Colonic mucosa (tissue), 4 donors: ENCODE measurements at regions not wholly inside any gene's neighbourhood (a gene's known extent, or its start where the extent isn't known, plus 50 kb on each side); places are given as distances from the start of the nearest gene placed in this dataset.

Source experiments
- DNase-seq: peaks from one replicate; pipeline ENCODE4 v3.0.0-alpha.2; 2020
- H3K27ac ChIP-seq: fragments of 200-600 bp; one replicate; pipeline ENCODE4 v1.8.0; 2021
- H3K27me3 ChIP-seq: fragments of 200-600 bp; one replicate; pipeline ENCODE4 v1.8.0; 2021
- H3K36me3 ChIP-seq: fragments of 200-600 bp; one replicate; pipeline ENCODE4 v1.8.0; 2021
- H3K4me1 ChIP-seq: fragments of 200-600 bp; one replicate; pipeline ENCODE4 v1.8.0; 2021; ENCODE audit warnings: mild to moderate bottlenecking
- H3K4me3 ChIP-seq: fragments of 200-600 bp; one replicate; pipeline ENCODE4 v1.8.0; 2021
- H3K9ac ChIP-seq, 2 donors: one replicate each; pipeline ENCODE4 v1.7.0; 2013; ENCODE audit warnings: control low read depth in 2 of 2, low read depth in 2 of 2, low read length in 2 of 2
- H3K9me3 ChIP-seq: fragments of 200-600 bp; one replicate; pipeline ENCODE4 v1.8.0; 2021
- intact Hi-C: fragments of 100-400 bp; cut with DNase I; formaldehyde crosslinking; loops from one replicate; pipeline ENCODE4 v1.14.1; 2022
- TF ChIP-seq, protein P1 (sequence below): fragments of 200-600 bp; IDR thresholded peaks from one replicate; pipeline ENCODE4 v1.8.0; 2022; ENCODE audit warnings: antibody characterized with exemption, mild to moderate bottlenecking
- donor health status: healthy.
- donor health status: DM: no; HTN: no; CAD: no.
- donor health status: DM: no; HTN: no; CAD: no.

DNA sequence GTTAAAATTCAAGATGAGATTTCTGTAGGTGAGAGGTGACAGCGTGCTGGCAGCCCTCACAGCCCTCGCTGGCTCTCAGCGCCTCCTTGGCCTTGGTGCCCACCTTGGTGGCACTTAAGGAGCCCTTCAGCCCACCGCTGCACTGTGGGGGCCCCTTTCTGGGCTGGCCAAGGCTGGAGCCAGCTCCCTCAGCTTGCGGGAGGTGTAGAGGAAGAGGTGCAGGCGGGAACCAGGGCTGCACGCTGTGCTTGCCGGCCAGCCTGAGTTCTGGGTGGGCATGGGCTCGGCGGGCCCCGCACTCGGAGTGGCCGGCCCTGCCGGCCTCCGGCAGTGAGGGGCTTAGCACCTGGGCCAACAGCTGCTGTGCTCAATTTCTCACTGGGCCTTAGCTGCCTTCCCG, 320.0 kb upstream of the VWC2 start:
- intact Hi-C loops = no loop called here
- TF ChIP-seq, protein P1, sequence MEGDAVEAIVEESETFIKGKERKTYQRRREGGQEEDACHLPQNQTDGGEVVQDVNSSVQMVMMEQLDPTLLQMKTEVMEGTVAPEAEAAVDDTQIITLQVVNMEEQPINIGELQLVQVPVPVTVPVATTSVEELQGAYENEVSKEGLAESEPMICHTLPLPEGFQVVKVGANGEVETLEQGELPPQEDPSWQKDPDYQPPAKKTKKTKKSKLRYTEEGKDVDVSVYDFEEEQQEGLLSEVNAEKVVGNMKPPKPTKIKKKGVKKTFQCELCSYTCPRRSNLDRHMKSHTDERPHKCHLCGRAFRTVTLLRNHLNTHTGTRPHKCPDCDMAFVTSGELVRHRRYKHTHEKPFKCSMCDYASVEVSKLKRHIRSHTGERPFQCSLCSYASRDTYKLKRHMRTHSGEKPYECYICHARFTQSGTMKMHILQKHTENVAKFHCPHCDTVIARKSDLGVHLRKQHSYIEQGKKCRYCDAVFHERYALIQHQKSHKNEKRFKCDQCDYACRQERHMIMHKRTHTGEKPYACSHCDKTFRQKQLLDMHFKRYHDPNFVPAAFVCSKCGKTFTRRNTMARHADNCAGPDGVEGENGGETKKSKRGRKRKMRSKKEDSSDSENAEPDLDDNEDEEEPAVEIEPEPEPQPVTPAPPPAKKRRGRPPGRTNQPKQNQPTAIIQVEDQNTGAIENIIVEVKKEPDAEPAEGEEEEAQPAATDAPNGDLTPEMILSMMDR = no peak
- Histone ChIP-seq H3K36me3 (no peaks in the 10 kb centered on the region), H3K4me1 (no peaks in the 10 kb centered on the region), H3K27me3 (no peaks in the 10 kb centered on the region), H3K27ac (no peak overlapping the region), H3K9me3 (no peaks in the 10 kb centered on the region), H3K4me3 (no peak overlapping the region), H3K9ac (no peak overlapping the region)
- no peak for DNase-seq

- no peak overlapping the region for H3K27ac ChIP-seq
- H3K4me3 ChIP-seq = no peak overlapping the region
- H3K4me1 ChIP-seq = no peaks in the 10 kb centered on the region
- H3K9ac ChIP-seq = no peak overlapping the region
- no peaks in the 10 kb centered on the region for H3K36me3 ChIP-seq
- no peak for DNase-seq
- intact Hi-C loops = no loop called here
- TF ChIP-seq, protein P1 = no peak
- no peaks in the 10 kb centered on the region for H3K9me3 ChIP-seq
- no peaks in the 10 kb centered on the region for H3K27me3 ChIP-seq
These were observed 294.0 kb upstream of the VWC2 start for GRCh38 chr7:49479441-49479840.

- no peak for DNase-seq
- intact Hi-C loops = loop anchor here (5.0 kb wide), 1 partner anchor 312 kb away; no protein-coding TSS in a partner anchor
These were observed 293.4 kb upstream of the VWC2 start for GRCh38 chr7:49479936-49480544.

DNA sequence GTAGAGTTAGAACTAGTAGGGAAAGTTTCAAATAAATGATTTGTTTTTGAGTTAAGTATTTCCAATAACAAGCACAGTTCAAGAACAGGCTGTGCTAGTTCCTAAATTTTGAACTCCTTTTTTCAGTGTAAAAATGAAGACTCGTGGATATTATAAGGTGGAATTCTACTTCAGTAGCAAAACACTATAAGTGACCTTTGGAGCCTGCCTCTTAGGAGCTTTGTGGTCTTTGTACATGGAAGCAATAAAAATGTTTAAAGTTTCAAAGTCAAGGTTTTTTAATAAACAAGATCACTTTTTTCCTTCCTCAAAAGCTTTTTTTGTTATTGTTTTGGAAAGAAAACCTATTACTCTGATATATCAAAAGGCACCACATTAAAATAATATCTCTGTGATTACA, 292.4 kb upstream of the VWC2 start:
- TF ChIP-seq, protein P1 = no peak

More at GRCh38 chr7:49479936-49480544, 293.4 kb upstream of the VWC2 start:
- Histone ChIP-seq H3K27ac (no peak overlapping the region), H3K36me3 (no peaks in the 10 kb centered on the region), H3K9ac (no peak overlapping the region), H3K4me1 (no peaks in the 10 kb centered on the region), H3K9me3 (no peaks in the 10 kb centered on the region), H3K27me3 (no peaks in the 10 kb centered on the region), H3K4me3 (no peak overlapping the region)
- TF ChIP-seq, protein P1 = no peak

GRCh38 chr7:49483142-49483541, 290.3 kb upstream of the VWC2 start:
- TF ChIP-seq, protein P1 = peak; percentile 16
- peak; percentile 38 for DNase-seq
- no peak overlapping the region for H3K27ac ChIP-seq
- H3K9me3 ChIP-seq = no peaks in the 10 kb centered on the region
- no peak overlapping the region for H3K9ac ChIP-seq
- intact Hi-C loops = loop anchor here (5.0 kb wide), 1 partner anchor 309 kb away; no protein-coding TSS in a partner anchor
- no peaks in the 10 kb centered on the region for H3K27me3 ChIP-seq
- no peaks in the 10 kb centered on the region for H3K36me3 ChIP-seq
- no peak overlapping the region for H3K4me3 ChIP-seq
- no peaks in the 10 kb centered on the region for H3K4me1 ChIP-seq

More for the DNA sequence above, 292.4 kb upstream of the VWC2 start:
- Histone ChIP-seq H3K4me1 (no peaks in the 10 kb centered on the region), H3K27ac (no peak overlapping the region), H3K36me3 (no peaks in the 10 kb centered on the region), H3K4me3 (no peak overlapping the region), H3K9ac (no peak overlapping the region), H3K27me3 (no peaks in the 10 kb centered on the region), H3K9me3 (no peaks in the 10 kb centered on the region)
- intact Hi-C loops = loop anchor here (5.0 kb wide), 1 partner anchor 311 kb away; no protein-coding TSS in a partner anchor
- no peak for DNase-seq
